GF-D8 (cell line): ENCODE measurements at regions not wholly inside any gene's neighbourhood (a gene's known extent, or its start where the extent isn't known, plus 50 kb on each side); places are given as distances from the start of the nearest gene placed in this dataset.

Experiments used
- DNase-seq: peaks from one replicate; lab custom pipeline; 2025; lab: John Stamatoyannopoulos, UW

DNA sequence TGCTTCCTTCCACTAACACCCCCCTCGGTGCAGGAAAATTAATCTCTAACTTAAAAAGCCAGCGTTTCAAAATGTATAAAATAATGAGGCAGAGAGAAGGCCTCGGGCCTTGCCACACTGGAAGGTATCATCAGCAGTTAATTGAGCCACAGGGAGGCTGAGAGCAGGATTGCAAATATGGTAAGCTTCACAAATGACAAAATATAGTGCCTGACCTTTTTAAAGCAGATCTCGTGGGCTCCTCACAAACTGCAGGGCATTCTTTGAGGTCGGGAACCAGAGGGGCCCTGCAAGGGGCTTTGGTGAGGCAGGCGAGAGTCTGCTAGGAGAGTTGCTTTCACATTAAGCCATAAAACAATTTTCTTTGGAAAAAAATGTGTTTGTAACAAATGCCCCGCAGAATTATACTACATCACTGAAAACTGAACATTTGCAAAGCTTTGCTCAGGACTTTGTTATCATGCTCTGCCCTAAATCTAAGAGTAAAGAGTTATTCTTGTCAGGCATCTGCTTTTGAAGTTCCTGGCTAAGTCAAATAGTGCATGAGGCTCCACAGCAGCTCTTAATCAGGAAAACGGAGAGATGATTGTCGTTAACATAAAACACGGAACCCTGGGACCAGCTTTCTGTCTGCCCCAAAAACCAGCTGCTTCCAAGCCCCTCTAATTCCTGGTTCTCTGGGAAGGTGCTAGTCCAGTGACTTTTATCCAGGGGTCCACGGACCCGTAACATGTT is 61.4 kb upstream of the SYT13 start:
- no peak for DNase-seq

DNA sequence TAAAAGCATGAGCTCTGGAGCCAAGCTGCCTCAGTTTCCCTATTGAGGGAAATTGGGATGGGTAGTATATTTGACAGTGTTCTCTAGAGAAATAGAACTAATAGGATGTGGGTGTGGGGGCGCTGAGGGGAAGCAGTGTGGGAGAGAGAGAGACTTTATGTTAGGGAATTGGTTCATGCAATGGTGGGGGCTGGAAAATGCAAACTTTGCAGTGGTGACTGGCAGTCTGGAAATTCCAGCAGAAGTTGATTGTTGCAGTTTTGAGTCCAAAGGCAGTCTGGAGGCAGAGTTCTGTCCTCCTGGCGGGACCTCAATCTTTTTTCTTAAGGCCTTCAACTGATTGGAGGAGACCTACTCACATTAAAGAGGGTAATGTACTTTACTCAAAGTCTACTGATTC is 59.4 kb upstream of the SYT13 start:
- DNase-seq = no peak

DNA sequence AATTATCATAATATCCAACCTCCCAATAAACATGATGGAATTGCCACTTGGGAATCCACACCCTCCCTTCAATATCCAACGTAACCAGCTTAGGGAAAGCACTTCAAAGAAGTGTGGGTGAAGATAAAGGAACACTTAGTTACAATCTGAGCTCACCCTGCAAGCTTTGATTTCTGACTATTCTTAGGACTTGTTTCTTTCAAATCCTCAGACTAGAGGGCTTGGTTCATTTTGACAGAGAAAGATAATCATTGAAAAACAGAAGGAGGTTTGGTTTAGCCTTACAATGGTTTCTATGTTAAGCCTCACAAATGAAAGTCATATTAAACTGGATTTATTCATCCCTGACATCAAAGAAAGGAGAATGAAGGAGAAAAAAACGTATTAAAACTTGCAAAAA is 57.9 kb upstream of the SYT13 start:
- DNase-seq = no peak

DNA sequence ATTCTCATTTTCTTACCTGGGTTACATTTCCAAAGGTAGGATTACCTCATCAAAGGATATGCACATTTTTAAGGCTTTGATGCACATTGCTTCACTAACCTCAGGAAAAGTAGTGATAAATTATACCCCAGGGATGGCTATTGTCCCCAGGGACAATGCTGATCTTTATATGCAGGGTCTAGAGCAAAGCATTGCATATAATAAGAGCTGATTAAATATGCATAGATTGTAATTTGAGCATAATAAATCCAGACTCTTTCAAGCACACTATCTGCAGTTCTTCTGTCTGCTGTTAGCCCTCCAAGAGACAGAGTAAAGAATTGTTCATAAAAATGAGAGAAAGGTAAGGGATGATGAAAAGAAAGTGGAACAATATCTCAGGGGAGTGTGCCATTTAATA is 57.3 kb upstream of the SYT13 start:
- DNase-seq = no peak

DNA sequence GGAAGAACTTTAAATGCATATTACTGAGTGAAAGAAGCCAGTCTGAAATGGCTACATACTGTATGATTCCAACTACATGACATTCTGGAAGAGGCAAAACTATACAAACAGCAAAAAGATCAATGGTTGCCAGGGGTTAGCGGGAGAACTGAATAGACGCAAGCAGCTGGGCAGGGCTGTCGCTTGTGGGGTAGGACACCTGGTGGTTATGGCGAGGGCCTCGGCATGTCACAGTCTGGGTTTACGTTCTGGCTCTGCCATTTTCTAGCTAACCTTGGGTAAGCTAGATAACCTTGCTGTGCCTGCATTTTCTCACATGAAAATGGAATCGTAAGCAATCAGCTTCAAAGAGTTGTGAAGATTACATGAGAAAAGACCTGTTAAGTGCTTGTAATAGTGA is 55.2 kb upstream of the SYT13 start:
- DNase-seq = no peak

DNA sequence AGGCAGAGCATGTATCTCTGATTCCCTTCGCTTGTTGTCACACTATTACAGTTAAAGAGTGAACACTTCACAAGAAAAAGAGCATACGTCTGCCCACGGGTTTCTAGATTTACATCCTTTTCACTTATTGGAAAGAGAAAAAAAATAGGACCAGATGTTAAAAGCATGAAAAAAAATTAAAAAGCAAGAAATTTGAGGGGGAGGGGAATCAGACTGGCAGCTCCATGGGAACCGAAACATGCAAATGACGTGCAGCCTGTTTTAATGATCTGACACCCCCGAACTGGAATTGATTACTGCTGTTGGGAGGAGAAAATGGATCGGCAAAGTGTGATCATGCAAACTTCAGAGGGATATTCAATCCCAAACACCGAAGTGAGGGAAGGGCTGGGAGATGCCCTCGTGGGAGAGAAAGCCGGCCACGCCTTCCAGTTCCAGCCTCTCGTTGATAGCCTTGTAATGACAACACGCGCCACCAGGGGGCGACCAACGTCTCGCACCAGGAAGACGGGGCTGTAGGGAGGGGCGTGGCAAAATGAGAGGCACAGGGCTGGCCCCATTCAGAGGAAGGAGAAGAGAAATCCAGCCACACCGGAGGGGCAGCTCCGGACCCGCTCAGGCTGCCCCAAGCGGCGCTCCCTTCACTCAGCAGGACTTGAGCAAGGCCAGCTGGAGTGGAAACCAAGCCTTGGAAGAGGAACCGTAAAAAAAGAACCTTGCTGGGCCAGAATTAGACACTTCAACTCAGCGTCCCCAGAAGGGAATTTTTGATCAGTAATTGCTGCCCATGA is 53.8 kb upstream of the SYT13 start:
- no peak for DNase-seq

DNA sequence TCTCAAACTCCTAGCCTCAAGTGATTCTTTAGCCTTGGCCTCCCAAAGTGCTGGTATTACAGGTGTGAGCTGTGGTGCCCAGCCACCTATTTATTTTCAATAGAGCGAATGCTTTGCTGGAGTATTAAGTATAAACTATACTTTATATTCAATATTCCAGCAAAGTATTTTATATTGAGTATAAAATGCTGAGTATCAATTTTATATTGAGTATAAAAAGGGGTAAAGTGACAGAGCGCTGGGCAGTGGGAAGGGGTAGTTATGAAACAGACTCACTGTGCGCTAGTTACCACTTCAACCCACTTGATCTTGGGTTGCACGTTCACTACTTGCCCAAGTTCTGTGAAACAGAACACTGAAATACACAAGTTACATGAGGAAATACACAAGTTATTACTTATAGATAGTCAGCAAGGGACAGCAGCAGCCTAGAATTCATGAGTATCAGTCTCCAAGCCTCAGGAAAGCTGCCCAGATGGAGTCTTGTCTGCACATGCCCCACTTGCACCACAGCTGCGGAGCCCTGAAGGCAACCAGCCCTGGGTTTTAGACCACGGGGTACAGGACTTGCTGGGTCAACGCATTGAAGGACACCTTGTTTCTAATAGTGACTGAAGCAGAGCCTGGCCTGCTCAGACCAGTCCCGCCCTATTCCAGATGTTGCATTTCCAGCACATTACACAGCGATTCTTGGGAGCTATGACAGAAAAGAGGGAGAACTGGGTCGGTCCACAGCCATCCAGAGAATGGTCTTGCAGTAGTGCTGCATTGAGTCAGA is 51.6 kb upstream of the SYT13 start:
- no peak for DNase-seq

DNA sequence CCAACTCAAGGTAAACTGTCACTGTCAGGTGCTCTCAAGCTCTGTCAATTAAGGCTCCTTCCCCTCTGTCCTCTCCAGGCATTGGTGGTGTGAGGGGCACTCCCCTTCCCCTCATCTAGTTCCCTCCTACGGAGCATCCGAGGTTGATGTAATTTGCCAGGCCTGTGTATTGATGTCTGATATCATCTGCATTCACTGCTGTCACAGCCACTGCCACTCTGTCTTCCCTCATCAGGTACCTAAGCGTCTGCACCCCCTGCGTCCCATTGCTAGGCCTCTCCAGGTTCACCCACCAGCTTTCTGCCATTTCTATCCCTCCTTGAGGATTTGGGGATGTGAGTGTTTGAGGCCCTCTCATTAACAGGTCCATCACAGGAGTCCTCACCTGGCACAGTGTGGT is 50.0 kb upstream of the SYT13 start:
- DNase-seq = no peak
